ENCODE measurements at regions not wholly inside any gene's neighbourhood (a gene's known extent, or its start where the extent isn't known, plus 50 kb on each side); places are given as distances from the start of the nearest gene placed in this dataset.

DNA sequence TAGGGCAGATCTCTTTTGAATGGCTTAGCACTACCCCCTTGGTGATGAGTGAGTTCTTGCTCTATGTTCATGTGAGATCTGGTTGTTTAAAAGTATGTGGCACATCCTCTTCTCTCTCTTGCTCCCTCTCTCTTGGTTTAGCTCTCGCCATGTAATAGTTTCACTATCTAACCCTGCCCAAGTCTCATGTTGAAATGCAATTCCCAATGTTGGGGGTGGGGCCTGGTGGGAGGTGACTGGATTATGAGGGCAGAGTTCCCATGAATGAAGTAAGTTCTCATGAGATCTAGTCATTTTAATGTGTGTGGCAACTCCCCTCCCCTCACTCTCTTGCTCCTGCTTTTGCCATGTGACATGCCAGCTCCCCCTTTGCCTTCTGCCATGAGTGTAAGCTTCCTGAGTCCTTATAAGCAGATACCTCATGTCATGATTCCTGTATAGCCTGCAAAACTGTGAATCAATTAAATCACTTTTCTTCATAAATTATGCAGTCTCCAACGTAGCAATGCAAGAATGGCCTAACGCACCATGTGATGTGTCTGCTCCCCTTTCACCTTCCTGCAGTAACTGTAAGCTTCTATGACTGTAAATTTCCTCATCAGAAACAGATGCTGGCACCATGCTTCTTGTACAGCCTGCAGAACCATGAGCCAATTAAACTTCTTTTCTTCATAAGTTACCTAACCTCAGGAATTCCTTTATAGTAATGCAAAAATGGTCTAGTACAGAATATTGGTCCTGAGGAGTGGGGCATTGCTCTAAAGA lies 74.8 kb upstream of the KCNH8 start:
- no peaks in the 10 kb centered on the region for H3K27me3 ChIP-seq (ENCODE audit: control insufficient read depth, extremely low read depth, insufficient read depth, low read length)
- no peak overlapping the region for H3K9ac ChIP-seq (ENCODE audit: control insufficient read depth, extremely low read depth, insufficient read depth, low read length)
- no peak overlapping the region for H3K27ac ChIP-seq (ENCODE audit: control insufficient read depth, insufficient read depth, low read length)
- H3K4me3 ChIP-seq (ENCODE audit: control insufficient read depth in 2 of 3, extremely low read depth in 1 of 3, insufficient read depth in 2 of 3, low read depth in 1 of 3, low read length in 3 of 3), result no peak overlapping the region
- H2AFZ ChIP-seq (ENCODE audit: control insufficient read depth, low read length), result no peak overlapping the region
- no peaks in the 10 kb centered on the region for H4K20me1 ChIP-seq (ENCODE audit: control insufficient read depth, extremely low read depth, insufficient read depth, low read length)
- DNase-seq (ENCODE audit: low read depth, low spot score) (no peak), FAIRE-seq (no peak)
- no peak overlapping the region for H3K4me2 ChIP-seq (ENCODE audit: control insufficient read depth, extremely low read depth, insufficient read depth, low read depth, low read length)
- H3K9me1 ChIP-seq (ENCODE audit: control insufficient read depth, extremely low read depth, insufficient read depth, low read length), result no peaks in the 10 kb centered on the region
- TF ChIP-seq, protein P1, sequence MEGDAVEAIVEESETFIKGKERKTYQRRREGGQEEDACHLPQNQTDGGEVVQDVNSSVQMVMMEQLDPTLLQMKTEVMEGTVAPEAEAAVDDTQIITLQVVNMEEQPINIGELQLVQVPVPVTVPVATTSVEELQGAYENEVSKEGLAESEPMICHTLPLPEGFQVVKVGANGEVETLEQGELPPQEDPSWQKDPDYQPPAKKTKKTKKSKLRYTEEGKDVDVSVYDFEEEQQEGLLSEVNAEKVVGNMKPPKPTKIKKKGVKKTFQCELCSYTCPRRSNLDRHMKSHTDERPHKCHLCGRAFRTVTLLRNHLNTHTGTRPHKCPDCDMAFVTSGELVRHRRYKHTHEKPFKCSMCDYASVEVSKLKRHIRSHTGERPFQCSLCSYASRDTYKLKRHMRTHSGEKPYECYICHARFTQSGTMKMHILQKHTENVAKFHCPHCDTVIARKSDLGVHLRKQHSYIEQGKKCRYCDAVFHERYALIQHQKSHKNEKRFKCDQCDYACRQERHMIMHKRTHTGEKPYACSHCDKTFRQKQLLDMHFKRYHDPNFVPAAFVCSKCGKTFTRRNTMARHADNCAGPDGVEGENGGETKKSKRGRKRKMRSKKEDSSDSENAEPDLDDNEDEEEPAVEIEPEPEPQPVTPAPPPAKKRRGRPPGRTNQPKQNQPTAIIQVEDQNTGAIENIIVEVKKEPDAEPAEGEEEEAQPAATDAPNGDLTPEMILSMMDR (optimal IDR thresholded peaks at IDR 0.05 in 1 of 3, IDR thresholded peaks at IDR 0.05 in 1 of 3, conservative IDR thresholded peaks at IDR 0.05 in 1 of 3; ENCODE audit: extremely low read depth in 1 of 3, insufficient read depth in 2 of 3, low read length in 3 of 3), result no peak
- TF ChIP-seq EZH2 (IDR thresholded peaks at IDR 0.05; ENCODE audit: low read length), result no peak
- no peaks in the 10 kb centered on the region for H3K79me2 ChIP-seq (ENCODE audit: control insufficient read depth, insufficient read depth, low read length)
- dilution Hi-C loops (cut with MboI; ENCODE audit: extremely low pct_ligation_motif_present, low sequenced_read_pairs), result no loop called here
- no peaks in the 10 kb centered on the region for H3K4me1 ChIP-seq (ENCODE audit: control insufficient read depth, extremely low read depth, insufficient read depth, low read length)
- H3K9me3 ChIP-seq (ENCODE audit: control insufficient read depth, low read depth, low read length), result no peaks in the 10 kb centered on the region
- H3K36me3 ChIP-seq (ENCODE audit: control insufficient read depth in 2 of 2, extremely low read depth in 1 of 2, insufficient read depth in 2 of 2, low read length in 2 of 2), result no peaks in the 10 kb centered on the region

DNA sequence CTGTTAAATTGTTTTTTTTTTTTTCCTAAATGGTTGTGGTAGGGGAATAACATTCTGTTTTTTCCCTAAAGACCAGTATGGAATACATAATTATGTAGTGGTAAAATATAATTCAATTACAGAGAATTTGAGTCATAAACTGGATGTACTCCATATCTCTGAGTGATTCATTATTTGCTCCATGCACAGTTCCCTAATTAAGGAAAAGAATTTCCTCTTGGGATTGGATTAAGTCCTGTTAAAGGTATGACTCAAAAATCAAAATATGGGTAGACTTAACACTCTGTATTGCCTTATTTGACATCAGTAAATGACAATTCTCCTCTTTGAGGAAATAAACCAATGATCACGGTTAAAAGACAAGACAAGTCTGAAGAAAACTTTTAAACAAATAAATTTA lies 78.0 kb upstream of the KCNH8 start:
- no peak overlapping the region for H3K4me3 ChIP-seq (ENCODE audit: control insufficient read depth in 2 of 3, extremely low read depth in 1 of 3, insufficient read depth in 2 of 3, low read depth in 1 of 3, low read length in 3 of 3)
- DNase-seq (ENCODE audit: low read depth, low spot score) (no peak), FAIRE-seq (no peak)
- H3K27ac ChIP-seq (ENCODE audit: control insufficient read depth, insufficient read depth, low read length), result no peak overlapping the region
- dilution Hi-C loops (cut with MboI; ENCODE audit: extremely low pct_ligation_motif_present, low sequenced_read_pairs), result no loop called here
- no peaks in the 10 kb centered on the region for H3K4me1 ChIP-seq (ENCODE audit: control insufficient read depth, extremely low read depth, insufficient read depth, low read length)
- no peaks in the 10 kb centered on the region for H3K79me2 ChIP-seq (ENCODE audit: control insufficient read depth, insufficient read depth, low read length)
- TF ChIP-seq EZH2 (IDR thresholded peaks at IDR 0.05; ENCODE audit: low read length), result no peak
- TF ChIP-seq, protein P1 (optimal IDR thresholded peaks at IDR 0.05 in 1 of 3, IDR thresholded peaks at IDR 0.05 in 1 of 3, conservative IDR thresholded peaks at IDR 0.05 in 1 of 3; ENCODE audit: extremely low read depth in 1 of 3, insufficient read depth in 2 of 3, low read length in 3 of 3), result no peak
- no peaks in the 10 kb centered on the region for H4K20me1 ChIP-seq (ENCODE audit: control insufficient read depth, extremely low read depth, insufficient read depth, low read length)
- no peak overlapping the region for H3K4me2 ChIP-seq (ENCODE audit: control insufficient read depth, extremely low read depth, insufficient read depth, low read depth, low read length)
- no peaks in the 10 kb centered on the region for H3K9me3 ChIP-seq (ENCODE audit: control insufficient read depth, low read depth, low read length)
- H3K9me1 ChIP-seq (ENCODE audit: control insufficient read depth, extremely low read depth, insufficient read depth, low read length), result no peaks in the 10 kb centered on the region
- H3K27me3 ChIP-seq (ENCODE audit: control insufficient read depth, extremely low read depth, insufficient read depth, low read length), result no peaks in the 10 kb centered on the region
- no peak overlapping the region for H2AFZ ChIP-seq (ENCODE audit: control insufficient read depth, low read length)
- no peaks in the 10 kb centered on the region for H3K36me3 ChIP-seq (ENCODE audit: control insufficient read depth in 2 of 2, extremely low read depth in 1 of 2, insufficient read depth in 2 of 2, low read length in 2 of 2)
- H3K9ac ChIP-seq (ENCODE audit: control insufficient read depth, extremely low read depth, insufficient read depth, low read length), result no peak overlapping the region

Measured in keratinocyte (primary cell).